ENCODE measurements at regions not wholly inside any gene's neighbourhood (a gene's known extent, or its start where the extent isn't known, plus 50 kb on each side); places are given as distances from the start of the nearest gene placed in this dataset.

GRCh38 chr4:182994171-182994570 lies 77.0 kb upstream of the DCTD start:
- DNase-seq (ENCODE audit: low spot score): no peak

GRCh38 chr4:182978152-182978827 lies 61.1 kb upstream of the DCTD start:
- peak; percentile 13 for DNase-seq (ENCODE audit: low spot score)
- TF ChIP-seq CTCF (IDR thresholded peaks at IDR 0.05; ENCODE audit: extremely low read depth, missing control alignments): no peak

More at GRCh38 chr4:182994171-182994570, 77.0 kb upstream of the DCTD start:
- no peak for TF ChIP-seq CTCF (IDR thresholded peaks at IDR 0.05; ENCODE audit: extremely low read depth, missing control alignments)

- no peak for TF ChIP-seq CTCF (IDR thresholded peaks at IDR 0.05; ENCODE audit: extremely low read depth, missing control alignments)
- DNase-seq (ENCODE audit: low spot score): no peak
Observed at GRCh38 chr4:182975806-182976205, 58.6 kb upstream of the DCTD start.

GRCh38 chr4:182973941-182974340 lies 56.8 kb upstream of the DCTD start:
- no peak for DNase-seq (ENCODE audit: low spot score)
- no peak for TF ChIP-seq CTCF (IDR thresholded peaks at IDR 0.05; ENCODE audit: extremely low read depth, missing control alignments)

GRCh38 chr4:182973511-182973911 lies 56.3 kb upstream of the DCTD start:
- DNase-seq (ENCODE audit: low spot score): no peak
- no peak for TF ChIP-seq CTCF (IDR thresholded peaks at IDR 0.05; ENCODE audit: extremely low read depth, missing control alignments)

GRCh38 chr4:182971702-182972101 lies 54.5 kb upstream of the DCTD start:
- no peak for TF ChIP-seq CTCF (IDR thresholded peaks at IDR 0.05; ENCODE audit: extremely low read depth, missing control alignments)
- DNase-seq (ENCODE audit: low spot score): no peak

GRCh38 chr4:182969651-182970279 lies 52.6 kb upstream of the DCTD start:
- no peak for DNase-seq (ENCODE audit: low spot score)
- no peak for TF ChIP-seq CTCF (IDR thresholded peaks at IDR 0.05; ENCODE audit: extremely low read depth, missing control alignments)

Data from GM20000 (cell line).